ENCODE measurements at regions not wholly inside any gene's neighbourhood (a gene's known extent, or its start where the extent isn't known, plus 50 kb on each side); places are given as distances from the start of the nearest gene placed in this dataset.

- TF ChIP-seq CTCF (conservative IDR thresholded peaks at IDR 0.05) (no peak), ZFX (IDR thresholded peaks at IDR 0.05) (no peak)
Measured at GRCh38 chr16:55041540-55042234, 111.0 kb downstream of the IRX5 start.
